ENCODE measurements at regions not wholly inside any gene's neighbourhood (a gene's known extent, or its start where the extent isn't known, plus 50 kb on each side); places are given as distances from the start of the nearest gene placed in this dataset.

DNA sequence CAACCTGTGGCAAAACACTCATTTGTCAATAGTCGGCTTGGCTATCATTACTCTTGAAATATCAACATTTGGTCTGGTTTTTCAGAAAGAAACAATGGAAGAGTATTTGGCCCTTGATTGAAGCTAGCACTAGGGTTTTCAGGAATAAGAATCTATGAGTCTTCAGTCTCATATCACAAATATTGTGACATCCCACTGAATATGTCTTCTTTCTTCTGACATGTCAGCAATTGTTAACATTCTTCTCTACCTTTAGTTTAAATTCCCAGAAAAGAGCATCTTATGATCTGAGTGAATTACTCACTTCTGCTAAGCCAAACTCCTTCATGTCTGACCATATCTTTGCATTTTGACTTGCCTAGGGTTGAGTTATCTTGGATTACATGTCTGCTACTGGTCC, 435.2 kb upstream of the SEMA3D start:
- peaks cover 0 to 6% (median 0%) of the 10 kb centered on the region in 12 donors for H3K4me1 ChIP-seq
- H3K27ac ChIP-seq: peak overlapping the region in 1 of 12 donors; percentile 83
- H3K9me3 ChIP-seq: peaks cover 0 to 9% (median 0%) of the 10 kb centered on the region in 12 donors
- intact Hi-C loops (cut with DNase I): no loop called here
- no peak for TF ChIP-seq POLR2A (IDR thresholded peaks at IDR 0.05)
- TF ChIP-seq, protein P1, sequence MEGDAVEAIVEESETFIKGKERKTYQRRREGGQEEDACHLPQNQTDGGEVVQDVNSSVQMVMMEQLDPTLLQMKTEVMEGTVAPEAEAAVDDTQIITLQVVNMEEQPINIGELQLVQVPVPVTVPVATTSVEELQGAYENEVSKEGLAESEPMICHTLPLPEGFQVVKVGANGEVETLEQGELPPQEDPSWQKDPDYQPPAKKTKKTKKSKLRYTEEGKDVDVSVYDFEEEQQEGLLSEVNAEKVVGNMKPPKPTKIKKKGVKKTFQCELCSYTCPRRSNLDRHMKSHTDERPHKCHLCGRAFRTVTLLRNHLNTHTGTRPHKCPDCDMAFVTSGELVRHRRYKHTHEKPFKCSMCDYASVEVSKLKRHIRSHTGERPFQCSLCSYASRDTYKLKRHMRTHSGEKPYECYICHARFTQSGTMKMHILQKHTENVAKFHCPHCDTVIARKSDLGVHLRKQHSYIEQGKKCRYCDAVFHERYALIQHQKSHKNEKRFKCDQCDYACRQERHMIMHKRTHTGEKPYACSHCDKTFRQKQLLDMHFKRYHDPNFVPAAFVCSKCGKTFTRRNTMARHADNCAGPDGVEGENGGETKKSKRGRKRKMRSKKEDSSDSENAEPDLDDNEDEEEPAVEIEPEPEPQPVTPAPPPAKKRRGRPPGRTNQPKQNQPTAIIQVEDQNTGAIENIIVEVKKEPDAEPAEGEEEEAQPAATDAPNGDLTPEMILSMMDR (IDR thresholded peaks at IDR 0.05): no peak
- no peaks in the 10 kb centered on the region for H3K27me3 ChIP-seq
- DNase-seq (no peak), ATAC-seq (no peak)
- H3K36me3 ChIP-seq: no peaks in the 10 kb centered on the region
- no peak overlapping the region for H3K4me3 ChIP-seq
- 85 to 93% (median 92%) methylated on average over 1 of the region's 1 CpG for WGBS, 4 donors

DNA sequence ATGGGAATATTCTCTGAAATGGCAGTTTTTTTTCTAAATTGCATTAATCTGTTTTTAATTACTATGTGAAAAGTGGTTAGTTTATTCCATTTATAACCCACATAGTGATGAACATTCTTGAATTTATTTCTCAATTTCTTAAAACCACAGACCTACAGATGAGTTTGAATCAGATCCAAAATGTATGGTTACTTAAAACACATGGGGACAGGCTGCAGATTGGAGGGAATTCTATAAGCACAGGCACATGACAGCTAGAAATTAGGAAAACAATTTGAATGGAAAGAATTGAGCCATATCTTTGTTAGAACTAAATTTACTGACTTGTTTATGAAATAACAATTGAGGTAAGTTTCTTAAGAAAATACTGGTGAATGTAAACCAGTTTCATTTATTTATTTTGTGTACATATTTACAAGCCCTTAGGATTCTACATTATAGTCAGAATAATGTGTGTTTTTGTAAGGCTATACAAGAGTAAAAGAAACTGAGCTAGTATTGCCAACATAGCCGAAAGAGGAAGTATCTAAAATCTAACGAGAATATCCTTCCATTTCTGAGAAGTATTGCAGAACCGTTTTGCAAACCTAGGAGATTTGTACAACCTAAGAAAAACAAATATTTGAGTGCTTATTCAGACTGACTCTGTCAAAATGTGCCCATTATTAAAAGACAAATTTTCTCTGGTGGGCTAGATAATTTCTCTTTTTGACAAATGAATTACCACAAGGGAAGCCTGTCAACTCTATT, 434.3 kb upstream of the SEMA3D start:
- TF ChIP-seq, protein P1 (IDR thresholded peaks at IDR 0.05): no peak
- no peak for TF ChIP-seq POLR2A (IDR thresholded peaks at IDR 0.05)
- no peak for ATAC-seq
- WGBS, 4 donors: 60 to 78% (median 71%) methylated on average over 3 of the region's 3 CpGs
- H3K36me3 ChIP-seq: no peaks in the 10 kb centered on the region
- peaks cover 0 to 6% (median 0%) of the 10 kb centered on the region in 12 donors for H3K4me1 ChIP-seq
- H3K4me3 ChIP-seq: no peak overlapping the region
- H3K27ac ChIP-seq: peak overlapping the region in 1 of 12 donors; percentile 83
- no peaks in the 10 kb centered on the region for H3K27me3 ChIP-seq
- peaks cover 0 to 9% (median 0%) of the 10 kb centered on the region in 12 donors for H3K9me3 ChIP-seq
- DNase-seq: no peak
- intact Hi-C loops (cut with DNase I): no loop called here

DNA sequence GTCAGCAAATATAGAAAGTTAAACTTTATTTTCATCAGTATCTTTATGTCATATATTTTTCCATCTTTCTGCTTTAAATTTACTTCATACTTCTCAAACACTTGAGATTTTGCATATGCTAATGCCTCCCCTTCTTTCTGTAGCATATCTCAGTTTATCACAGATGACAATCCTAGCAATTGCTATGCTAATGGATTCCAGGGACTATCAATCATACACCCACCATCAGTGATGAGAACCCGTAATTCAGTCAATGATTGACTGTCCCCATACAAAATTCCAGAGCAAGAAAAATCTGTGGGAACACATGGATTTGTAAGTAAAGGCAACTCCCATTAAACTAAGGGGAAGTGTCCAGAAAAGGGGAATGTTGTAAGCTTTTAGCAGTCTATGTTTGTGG, 432.4 kb upstream of the SEMA3D start:
- peaks cover 0 to 6% (median 0%) of the 10 kb centered on the region in 12 donors for H3K4me1 ChIP-seq
- DNase-seq (no peak), ATAC-seq (no peak)
- 73 to 83% (median 76%) methylated on average over 1 of the region's 1 CpG for WGBS, 4 donors
- peaks cover 0 to 20% (median 0%) of the 10 kb centered on the region in 12 donors for H3K9me3 ChIP-seq
- H3K4me3 ChIP-seq: no peak overlapping the region
- no peaks in the 10 kb centered on the region for H3K36me3 ChIP-seq
- H3K27ac ChIP-seq: no peak overlapping the region
- intact Hi-C loops (cut with DNase I): no loop called here
- no peak for TF ChIP-seq POLR2A (IDR thresholded peaks at IDR 0.05)
- TF ChIP-seq, protein P1 (IDR thresholded peaks at IDR 0.05): no peak
- no peaks in the 10 kb centered on the region for H3K27me3 ChIP-seq

GRCh38 chr7:85614684-85615083, 427.8 kb upstream of the SEMA3D start:
- intact Hi-C loops (cut with DNase I): no loop called here
- Histone ChIP-seq H3K27ac (no peak overlapping the region), H3K27me3 (no peaks in the 10 kb centered on the region), H3K9me3 (peaks cover 0 to 12% (median 0%) of the 10 kb centered on the region in 12 donors), H3K4me3 (no peak overlapping the region), H3K4me1 (no peaks in the 10 kb centered on the region), H3K36me3 (no peaks in the 10 kb centered on the region)
- ATAC-seq (no peak), DNase-seq (no peak)
- WGBS, 4 donors: 90 to 100% (median 94%) methylated on average over 3 to 5 of the region's 5 CpGs
- TF ChIP-seq, protein P1 (IDR thresholded peaks at IDR 0.05): no peak
- no peak for TF ChIP-seq POLR2A (IDR thresholded peaks at IDR 0.05)

Data from heart left ventricle (tissue), 16 donors.